ENCODE measurements at regions not wholly inside any gene's neighbourhood (a gene's known extent, or its start where the extent isn't known, plus 50 kb on each side); places are given as distances from the start of the nearest gene placed in this dataset.

- no peak for TF ChIP-seq CREB1 (IDR thresholded peaks at IDR 0.05)
- TF ChIP-seq BACH1 (IDR thresholded peaks at IDR 0.05; ENCODE audit: low read length), result no peak
- TF ChIP-seq POLR2A (IDR thresholded peaks at IDR 0.05; ENCODE audit: control extremely low read depth in 1 of 2, low read depth in 2 of 2, low read length in 2 of 2), result no peak
- TF ChIP-seq KDM1A (IDR thresholded peaks at IDR 0.05; ENCODE audit: borderline replicate concordance, low read length), result no peak
- TF ChIP-seq CTCF (IDR thresholded peaks at IDR 0.05; ENCODE audit: control extremely low read depth in 1 of 3, insufficient read depth in 1 of 3, low read depth in 1 of 3, low read length in 3 of 3), result no peak
- TF ChIP-seq USF2 (IDR thresholded peaks at IDR 0.05; ENCODE audit: low read length), result no peak
- no peak for TF ChIP-seq EP300 (IDR thresholded peaks at IDR 0.05; ENCODE audit: borderline replicate concordance in 1 of 2, low read depth in 2 of 2, low read length in 2 of 2)
- no peak for TF ChIP-seq SRF (IDR thresholded peaks at IDR 0.05; ENCODE audit: low read depth, low read length)
- no peak for TF ChIP-seq TAF1 (IDR thresholded peaks at IDR 0.05; ENCODE audit: low read depth, low read length)
Measured at GRCh38 chr3:178336336-178336735, 199.9 kb upstream of the KCNMB2 start.
